H1 (cell line): ENCODE measurements at regions not wholly inside any gene's neighbourhood (a gene's known extent, or its start where the extent isn't known, plus 50 kb on each side); places are given as distances from the start of the nearest gene placed in this dataset.

Source experiments
- TF ChIP-seq, protein P1 (sequence below): fragments of 300-600 bp; sonication (generic); IDR thresholded peaks from 2 replicates; pipeline ENCODE4 v1.7.1; 2012; ENCODE audit warnings: low read length, moderate library complexity, mild to moderate bottlenecking, inconsistent platforms; ENCODE audit not compliant: insufficient replicate concordance

DNA sequence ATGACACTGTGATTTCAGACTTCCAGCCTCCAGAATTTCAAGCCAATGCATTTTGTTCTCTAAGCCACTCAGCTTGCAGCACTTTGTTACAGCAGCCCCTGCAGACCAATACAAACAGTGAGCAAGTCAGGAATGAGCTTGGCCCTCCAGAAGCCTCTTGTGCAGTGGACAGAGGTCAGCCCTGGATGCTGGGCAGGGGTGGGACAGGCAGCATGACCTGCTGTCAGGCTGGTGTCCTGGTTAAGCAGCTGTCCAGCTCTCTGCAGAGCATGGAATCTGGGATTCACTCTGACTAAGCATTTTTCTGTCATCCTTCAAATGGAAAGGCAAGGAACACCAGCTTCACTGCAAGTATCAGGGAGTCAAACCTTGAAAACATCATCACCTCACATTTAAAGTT lies 85.5 kb upstream of the GDF10 start (continued):
- TF ChIP-seq, protein P1, sequence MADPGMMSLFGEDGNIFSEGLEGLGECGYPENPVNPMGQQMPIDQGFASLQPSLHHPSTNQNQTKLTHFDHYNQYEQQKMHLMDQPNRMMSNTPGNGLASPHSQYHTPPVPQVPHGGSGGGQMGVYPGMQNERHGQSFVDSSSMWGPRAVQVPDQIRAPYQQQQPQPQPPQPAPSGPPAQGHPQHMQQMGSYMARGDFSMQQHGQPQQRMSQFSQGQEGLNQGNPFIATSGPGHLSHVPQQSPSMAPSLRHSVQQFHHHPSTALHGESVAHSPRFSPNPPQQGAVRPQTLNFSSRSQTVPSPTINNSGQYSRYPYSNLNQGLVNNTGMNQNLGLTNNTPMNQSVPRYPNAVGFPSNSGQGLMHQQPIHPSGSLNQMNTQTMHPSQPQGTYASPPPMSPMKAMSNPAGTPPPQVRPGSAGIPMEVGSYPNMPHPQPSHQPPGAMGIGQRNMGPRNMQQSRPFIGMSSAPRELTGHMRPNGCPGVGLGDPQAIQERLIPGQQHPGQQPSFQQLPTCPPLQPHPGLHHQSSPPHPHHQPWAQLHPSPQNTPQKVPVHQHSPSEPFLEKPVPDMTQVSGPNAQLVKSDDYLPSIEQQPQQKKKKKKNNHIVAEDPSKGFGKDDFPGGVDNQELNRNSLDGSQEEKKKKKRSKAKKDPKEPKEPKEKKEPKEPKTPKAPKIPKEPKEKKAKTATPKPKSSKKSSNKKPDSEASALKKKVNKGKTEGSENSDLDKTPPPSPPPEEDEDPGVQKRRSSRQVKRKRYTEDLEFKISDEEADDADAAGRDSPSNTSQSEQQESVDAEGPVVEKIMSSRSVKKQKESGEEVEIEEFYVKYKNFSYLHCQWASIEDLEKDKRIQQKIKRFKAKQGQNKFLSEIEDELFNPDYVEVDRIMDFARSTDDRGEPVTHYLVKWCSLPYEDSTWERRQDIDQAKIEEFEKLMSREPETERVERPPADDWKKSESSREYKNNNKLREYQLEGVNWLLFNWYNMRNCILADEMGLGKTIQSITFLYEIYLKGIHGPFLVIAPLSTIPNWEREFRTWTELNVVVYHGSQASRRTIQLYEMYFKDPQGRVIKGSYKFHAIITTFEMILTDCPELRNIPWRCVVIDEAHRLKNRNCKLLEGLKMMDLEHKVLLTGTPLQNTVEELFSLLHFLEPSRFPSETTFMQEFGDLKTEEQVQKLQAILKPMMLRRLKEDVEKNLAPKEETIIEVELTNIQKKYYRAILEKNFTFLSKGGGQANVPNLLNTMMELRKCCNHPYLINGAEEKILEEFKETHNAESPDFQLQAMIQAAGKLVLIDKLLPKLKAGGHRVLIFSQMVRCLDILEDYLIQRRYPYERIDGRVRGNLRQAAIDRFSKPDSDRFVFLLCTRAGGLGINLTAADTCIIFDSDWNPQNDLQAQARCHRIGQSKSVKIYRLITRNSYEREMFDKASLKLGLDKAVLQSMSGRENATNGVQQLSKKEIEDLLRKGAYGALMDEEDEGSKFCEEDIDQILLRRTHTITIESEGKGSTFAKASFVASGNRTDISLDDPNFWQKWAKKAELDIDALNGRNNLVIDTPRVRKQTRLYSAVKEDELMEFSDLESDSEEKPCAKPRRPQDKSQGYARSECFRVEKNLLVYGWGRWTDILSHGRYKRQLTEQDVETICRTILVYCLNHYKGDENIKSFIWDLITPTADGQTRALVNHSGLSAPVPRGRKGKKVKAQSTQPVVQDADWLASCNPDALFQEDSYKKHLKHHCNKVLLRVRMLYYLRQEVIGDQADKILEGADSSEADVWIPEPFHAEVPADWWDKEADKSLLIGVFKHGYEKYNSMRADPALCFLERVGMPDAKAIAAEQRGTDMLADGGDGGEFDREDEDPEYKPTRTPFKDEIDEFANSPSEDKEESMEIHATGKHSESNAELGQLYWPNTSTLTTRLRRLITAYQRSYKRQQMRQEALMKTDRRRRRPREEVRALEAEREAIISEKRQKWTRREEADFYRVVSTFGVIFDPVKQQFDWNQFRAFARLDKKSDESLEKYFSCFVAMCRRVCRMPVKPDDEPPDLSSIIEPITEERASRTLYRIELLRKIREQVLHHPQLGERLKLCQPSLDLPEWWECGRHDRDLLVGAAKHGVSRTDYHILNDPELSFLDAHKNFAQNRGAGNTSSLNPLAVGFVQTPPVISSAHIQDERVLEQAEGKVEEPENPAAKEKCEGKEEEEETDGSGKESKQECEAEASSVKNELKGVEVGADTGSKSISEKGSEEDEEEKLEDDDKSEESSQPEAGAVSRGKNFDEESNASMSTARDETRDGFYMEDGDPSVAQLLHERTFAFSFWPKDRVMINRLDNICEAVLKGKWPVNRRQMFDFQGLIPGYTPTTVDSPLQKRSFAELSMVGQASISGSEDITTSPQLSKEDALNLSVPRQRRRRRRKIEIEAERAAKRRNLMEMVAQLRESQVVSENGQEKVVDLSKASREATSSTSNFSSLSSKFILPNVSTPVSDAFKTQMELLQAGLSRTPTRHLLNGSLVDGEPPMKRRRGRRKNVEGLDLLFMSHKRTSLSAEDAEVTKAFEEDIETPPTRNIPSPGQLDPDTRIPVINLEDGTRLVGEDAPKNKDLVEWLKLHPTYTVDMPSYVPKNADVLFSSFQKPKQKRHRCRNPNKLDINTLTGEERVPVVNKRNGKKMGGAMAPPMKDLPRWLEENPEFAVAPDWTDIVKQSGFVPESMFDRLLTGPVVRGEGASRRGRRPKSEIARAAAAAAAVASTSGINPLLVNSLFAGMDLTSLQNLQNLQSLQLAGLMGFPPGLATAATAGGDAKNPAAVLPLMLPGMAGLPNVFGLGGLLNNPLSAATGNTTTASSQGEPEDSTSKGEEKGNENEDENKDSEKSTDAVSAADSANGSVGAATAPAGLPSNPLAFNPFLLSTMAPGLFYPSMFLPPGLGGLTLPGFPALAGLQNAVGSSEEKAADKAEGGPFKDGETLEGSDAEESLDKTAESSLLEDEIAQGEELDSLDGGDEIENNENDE = no peak
